ENCODE measurements at regions not wholly inside any gene's neighbourhood (a gene's known extent, or its start where the extent isn't known, plus 50 kb on each side); places are given as distances from the start of the nearest gene placed in this dataset.

- TF ChIP-seq CTCF (IDR thresholded peaks at IDR 0.05) = no peak
- no peak for TF ChIP-seq POLR2AphosphoS5 (IDR thresholded peaks at IDR 0.05; ENCODE audit: insufficient read depth in 1 of 2, low read depth in 1 of 2)
- no peak for TF ChIP-seq POLR2A (IDR thresholded peaks at IDR 0.05)
Observed at GRCh38 chr2:181197140-181197760, 216.8 kb downstream of the UBE2E3 start.

All from vagina (tissue), 2 donors.